K562 (cell line): ENCODE measurements at regions not wholly inside any gene's neighbourhood (a gene's known extent, or its start where the extent isn't known, plus 50 kb on each side); places are given as distances from the start of the nearest gene placed in this dataset.

Experiments
- ATAC-seq: fragments of 200-7000 bp; cut with Tn5 transposase; 3 replicates; pipeline ENCODE4 v1.9.1; 2020; ENCODE audit warnings: moderate library complexity
- BruUV-seq: library from RNA; stranded (reverse); fragments of 400-500 nt; replicated peaks from 2 replicates; lab custom pipeline; 2021; lab: Mats Ljungman, UMichigan
- CTCF ChIA-PET: fragments of 300-600 bp; formaldehyde crosslinking; extraction: SDS; loops from one replicate; lab custom pipeline; 2021; ENCODE audit warnings: low intra/inter-chr PET ratio; lab: Yijun Ruan, JAX
- POLR2A ChIA-PET: fragments of 300-600, 350-650 bp; sonication (Branson Sonifier 250); formaldehyde crosslinking; extraction: SDS; loops from one replicate; lab custom pipeline; 2021; ENCODE audit warnings: antibody characterized with exemption, inconsistent platforms; lab: Yijun Ruan, JAX
- DNase-seq, 4 experiments: peaks; one replicate each; pipeline versions ENCODE4 v3.0.0 to v3.0.0-alpha.2; 2011 to 2018; ENCODE audit warnings: low spot score in 3 of 4, mixed read lengths in 3 of 4; ENCODE audit errors: extremely low read depth in 1 of 4
- FAIRE-seq: peaks from 2 replicates; lab custom pipeline; 2011; peaks lifted over from hg19 to GRCh38; lab: Jason Lieb, UNC
- H2AFZ ChIP-seq: 2 replicates; pipeline ENCODE4 v1.6.0; 2011; ENCODE audit warnings: low read depth, low read length, control low read depth, inconsistent platforms
- H3K27ac ChIP-seq: fragments of 200-600 bp; 3 replicates; pipeline ENCODE4 v1.8.0; 2011; ENCODE audit warnings: low read depth, mild to moderate bottlenecking, control low read depth, inconsistent platforms, low read length, moderate library complexity, mixed read lengths; ENCODE audit errors: extremely low read depth
- H3K27me3 ChIP-seq, 2 experiments: fragments of 300-600 bp in 1 of 2; 2 replicates in 1 of 2; 3 replicates in 1 of 2; pipeline versions ENCODE4 v1.6.0 to v1.8.0; 2011; ENCODE audit warnings: inconsistent platforms in 2 of 2, low read length in 2 of 2, mild to moderate bottlenecking in 1 of 2, mixed read lengths in 1 of 2, moderate library complexity in 1 of 2; ENCODE audit not compliant: control insufficient read depth in 2 of 2, insufficient read depth in 2 of 2
- H3K36me3 ChIP-seq: fragments of 300-600 bp; 3 replicates; pipeline ENCODE4 v1.8.0; 2011; ENCODE audit warnings: mild to moderate bottlenecking, low read length, inconsistent platforms; ENCODE audit not compliant: control insufficient read depth, insufficient read depth
- H3K4me1 ChIP-seq, 2 experiments: fragments of 200-600 bp in 1 of 2; replicated peaks in 1 of 2; 2 replicates in 1 of 2; 3 replicates in 1 of 2; pipeline versions ENCODE4 v1.5.1 to v1.8.0; 2011; ENCODE audit warnings: inconsistent platforms in 2 of 2, low read length in 2 of 2, mild to moderate bottlenecking in 1 of 2, mixed read lengths in 1 of 2, moderate library complexity in 1 of 2; ENCODE audit not compliant: control insufficient read depth in 2 of 2, insufficient read depth in 2 of 2
- H3K4me2 ChIP-seq: 2 replicates; pipeline ENCODE4 v1.6.1; 2011; ENCODE audit warnings: low read length, control low read depth, inconsistent platforms, mixed read lengths; ENCODE audit not compliant: insufficient read depth
- H3K4me3 ChIP-seq: fragments of 200-600 bp; sonication (generic), shearing (Covaris generic); 2 replicates; pipeline ENCODE4 v1.5.1; 2016; ENCODE audit warnings: control low read depth, inconsistent platforms
- H3K79me2 ChIP-seq: fragments of 200-600 bp; 3 replicates; pipeline ENCODE4 v1.8.0; 2011; ENCODE audit warnings: low read length, inconsistent platforms; ENCODE audit not compliant: control insufficient read depth, insufficient read depth
- H3K9ac ChIP-seq, 2 experiments: 2 replicates each; pipeline versions ENCODE4 v1.6.0 to v1.6.1; 2011; ENCODE audit warnings: low read depth in 2 of 2, low read length in 2 of 2, control low read depth in 1 of 2, inconsistent platforms in 1 of 2, mild to moderate bottlenecking in 1 of 2, mixed read lengths in 1 of 2; ENCODE audit not compliant: insufficient read depth in 1 of 2
- H3K9me1 ChIP-seq: one replicate; pipeline ENCODE4 v1.6.0; 2011; ENCODE audit warnings: inconsistent platforms, mild to moderate bottlenecking, low read length, moderate library complexity; ENCODE audit not compliant: control insufficient read depth, insufficient read depth
- H3K9me3 ChIP-seq: replicated peaks from 2 replicates; pipeline ENCODE4 v1.5.1; 2011; ENCODE audit warnings: low read depth, low read length, inconsistent platforms; ENCODE audit not compliant: control insufficient read depth, insufficient read depth
- H4K20me1 ChIP-seq: replicated peaks from 2 replicates; pipeline ENCODE4 v1.6.1; 2011; ENCODE audit warnings: low read length, inconsistent platforms, mixed read lengths; ENCODE audit not compliant: control insufficient read depth, insufficient read depth
- E2F5 ChIP-seq: sonication (generic); formaldehyde crosslinking; IDR thresholded peaks from 2 replicates; pipeline ENCODE4 v1.8.0; 2022; ENCODE audit warnings: mild to moderate bottlenecking, missing genetic modification reagents
- EP400 ChIP-seq: fragments of 450-650 bp; IDR thresholded peaks from 2 replicates; pipeline ENCODE4 v1.6.1; 2017; ENCODE audit warnings: antibody characterized with exemption, mild to moderate bottlenecking, moderate library complexity
- KLF10 ChIP-seq: fragments of 250-450 bp; sonication (Bioruptor Pico); IDR thresholded peaks from 2 replicates; pipeline ENCODE4 v1.6.1; 2021; ENCODE audit warnings: matching md5 sums
- MIER1 ChIP-seq: fragments of 450-650 bp; IDR thresholded peaks from 2 replicates; pipeline ENCODE4 v1.6.1; 2016; ENCODE audit warnings: antibody characterized with exemption, mild to moderate bottlenecking, low read depth
- MTA2 ChIP-seq: fragments of 450-650 bp; IDR thresholded peaks from 2 replicates; pipeline ENCODE4 v1.6.1; 2016; ENCODE audit warnings: low read depth
- NRF1 ChIP-seq, 2 experiments: fragments of 450-650 bp; IDR thresholded peaks in 1 of 2; conservative IDR thresholded peaks in 1 of 2; 2 replicates each; pipeline ENCODE4 v1.6.1; 2014; ENCODE audit warnings: mild to moderate bottlenecking in 2 of 2
- WGBS: fragments of 100-300 bp; shearing (Covaris generic); methylation state at CpG from one replicate; pipeline ENCODE4 v1.1.6; 2016; ENCODE audit warnings: low coverage, mixed read lengths; ENCODE audit not compliant: insufficient coverage; ENCODE audit errors: missing lambda C conversion rate; 5-methylcytosine and 5-hydroxymethylcytosine counted together
- in situ Hi-C: fragments of 300-500 bp; cut with MboI; formaldehyde crosslinking; loops from 4 replicates; pipeline ENCODE4 v1.15.0; 2018; ENCODE audit warnings: inconsistent platforms, mixed read lengths
- intact Hi-C: fragments of 100-400 bp; cut with micrococcal nuclease; formaldehyde crosslinking; loops from 2 replicates; pipeline ENCODE4 v1.14.2; 2022
- TF ChIP-seq, protein P1 (sequence below): fragments of 200-800 bp; sonication (Bioruptor generic); IDR thresholded peaks from 2 replicates; pipeline ENCODE4 v1.6.1; 2016; ENCODE audit warnings: missing genetic modification characterization, missing compliant biosample characterization

DNA sequence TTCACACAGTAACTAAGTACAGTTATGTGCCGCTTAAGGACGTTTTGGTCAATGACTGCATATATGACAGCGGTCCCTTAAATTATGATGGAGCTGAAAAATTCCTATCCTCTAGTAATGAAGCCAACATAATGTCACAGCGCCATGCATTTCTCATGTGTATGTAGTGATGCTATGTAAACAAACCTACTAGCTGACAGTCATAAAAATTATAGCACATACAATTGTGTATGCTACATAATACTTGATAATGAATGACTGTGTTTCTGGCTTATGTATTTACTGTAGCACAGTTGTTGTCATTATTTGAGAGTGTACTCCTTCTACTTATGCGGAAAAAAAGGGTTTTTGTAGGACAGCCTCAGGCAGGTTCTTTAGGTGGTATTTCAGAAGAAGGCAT is 99.7 kb downstream of the DACT1 start:
- Histone ChIP-seq H3K4me1 (no peaks in the 10 kb centered on the region), H3K36me3 (no peaks in the 10 kb centered on the region), H3K79me2 (no peaks in the 10 kb centered on the region), H3K27ac (no peak overlapping the region), H3K9me3 (no peaks in the 10 kb centered on the region), H3K9ac (no peak overlapping the region), H3K27me3 (no peaks in the 10 kb centered on the region), H3K4me3 (no peak overlapping the region), H3K4me2 (no peak overlapping the region), H2AFZ (no peak overlapping the region), H3K9me1 (no peaks in the 10 kb centered on the region), H4K20me1 (no peaks in the 10 kb centered on the region)
- DNase-seq (no peak), ATAC-seq (no peak), FAIRE-seq (no peak)
- CTCF ChIA-PET, result no interaction called here
- POLR2A ChIA-PET, result no interaction called here
- no TSS peak for BruUV-seq
- intact Hi-C loops, result no loop called here
- 8% methylated on average over 5 of the region's 5 CpGs for WGBS
- in situ Hi-C loops, result no loop called here
- TF ChIP-seq NRF1 (conservative IDR thresholded peaks at IDR 0.05 in 1 of 2, IDR thresholded peaks at IDR 0.05 in 1 of 2), result no peak
- no peak for TF ChIP-seq E2F5 (CRISPR knock-in tag)

DNA sequence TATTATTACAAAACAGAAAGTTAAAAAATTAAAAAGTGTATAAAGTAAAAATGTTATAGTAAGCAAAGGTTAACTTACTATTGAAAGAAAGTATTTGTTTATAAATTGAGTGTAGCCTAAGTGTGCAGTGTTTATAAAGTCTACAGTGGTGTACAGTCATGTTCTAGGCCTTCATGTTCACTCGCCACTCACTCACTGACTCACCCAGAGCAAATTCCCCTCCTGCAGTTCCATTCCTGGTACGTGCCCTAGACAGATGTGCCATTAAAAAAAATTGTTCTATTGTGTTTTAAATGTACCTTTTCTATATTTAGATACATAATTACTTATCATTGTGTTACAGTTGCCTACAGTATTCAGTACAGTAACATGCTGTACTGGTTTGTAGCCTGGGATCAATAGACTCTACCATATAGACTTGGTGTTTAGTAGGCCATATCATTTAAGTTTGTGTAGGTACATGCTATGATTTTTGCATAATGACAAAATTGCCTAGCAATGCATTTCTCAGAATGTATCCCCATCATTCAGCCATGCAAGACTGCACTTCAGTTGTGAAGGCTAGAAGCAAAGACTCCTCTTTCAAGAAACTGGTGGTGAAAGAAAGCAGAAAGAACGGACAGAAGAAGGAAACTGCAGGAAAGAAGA is 100.6 kb downstream of the DACT1 start:
- WGBS, result 6% methylated on average over 3 of the region's 3 CpGs
- Histone ChIP-seq H3K9ac (no peak overlapping the region), H3K27me3 (no peaks in the 10 kb centered on the region), H2AFZ (no peak overlapping the region), H4K20me1 (no peaks in the 10 kb centered on the region), H3K36me3 (no peaks in the 10 kb centered on the region), H3K27ac (no peak overlapping the region), H3K4me2 (no peak overlapping the region), H3K9me3 (no peaks in the 10 kb centered on the region), H3K79me2 (no peaks in the 10 kb centered on the region), H3K4me3 (no peak overlapping the region), H3K4me1 (no peaks in the 10 kb centered on the region), H3K9me1 (no peaks in the 10 kb centered on the region)
- in situ Hi-C loops (no loop called here), intact Hi-C loops (no loop called here)
- ChIA-PET POLR2A (no interaction called here), CTCF (no interaction called here)
- ATAC-seq, result no peak
- no peak for FAIRE-seq
- no peak for DNase-seq
- no TSS peak for BruUV-seq
- TF ChIP-seq MTA2 (no peak), MIER1 (no peak), KLF10 (no peak), EP400 (no peak)
- TF ChIP-seq, protein P1, sequence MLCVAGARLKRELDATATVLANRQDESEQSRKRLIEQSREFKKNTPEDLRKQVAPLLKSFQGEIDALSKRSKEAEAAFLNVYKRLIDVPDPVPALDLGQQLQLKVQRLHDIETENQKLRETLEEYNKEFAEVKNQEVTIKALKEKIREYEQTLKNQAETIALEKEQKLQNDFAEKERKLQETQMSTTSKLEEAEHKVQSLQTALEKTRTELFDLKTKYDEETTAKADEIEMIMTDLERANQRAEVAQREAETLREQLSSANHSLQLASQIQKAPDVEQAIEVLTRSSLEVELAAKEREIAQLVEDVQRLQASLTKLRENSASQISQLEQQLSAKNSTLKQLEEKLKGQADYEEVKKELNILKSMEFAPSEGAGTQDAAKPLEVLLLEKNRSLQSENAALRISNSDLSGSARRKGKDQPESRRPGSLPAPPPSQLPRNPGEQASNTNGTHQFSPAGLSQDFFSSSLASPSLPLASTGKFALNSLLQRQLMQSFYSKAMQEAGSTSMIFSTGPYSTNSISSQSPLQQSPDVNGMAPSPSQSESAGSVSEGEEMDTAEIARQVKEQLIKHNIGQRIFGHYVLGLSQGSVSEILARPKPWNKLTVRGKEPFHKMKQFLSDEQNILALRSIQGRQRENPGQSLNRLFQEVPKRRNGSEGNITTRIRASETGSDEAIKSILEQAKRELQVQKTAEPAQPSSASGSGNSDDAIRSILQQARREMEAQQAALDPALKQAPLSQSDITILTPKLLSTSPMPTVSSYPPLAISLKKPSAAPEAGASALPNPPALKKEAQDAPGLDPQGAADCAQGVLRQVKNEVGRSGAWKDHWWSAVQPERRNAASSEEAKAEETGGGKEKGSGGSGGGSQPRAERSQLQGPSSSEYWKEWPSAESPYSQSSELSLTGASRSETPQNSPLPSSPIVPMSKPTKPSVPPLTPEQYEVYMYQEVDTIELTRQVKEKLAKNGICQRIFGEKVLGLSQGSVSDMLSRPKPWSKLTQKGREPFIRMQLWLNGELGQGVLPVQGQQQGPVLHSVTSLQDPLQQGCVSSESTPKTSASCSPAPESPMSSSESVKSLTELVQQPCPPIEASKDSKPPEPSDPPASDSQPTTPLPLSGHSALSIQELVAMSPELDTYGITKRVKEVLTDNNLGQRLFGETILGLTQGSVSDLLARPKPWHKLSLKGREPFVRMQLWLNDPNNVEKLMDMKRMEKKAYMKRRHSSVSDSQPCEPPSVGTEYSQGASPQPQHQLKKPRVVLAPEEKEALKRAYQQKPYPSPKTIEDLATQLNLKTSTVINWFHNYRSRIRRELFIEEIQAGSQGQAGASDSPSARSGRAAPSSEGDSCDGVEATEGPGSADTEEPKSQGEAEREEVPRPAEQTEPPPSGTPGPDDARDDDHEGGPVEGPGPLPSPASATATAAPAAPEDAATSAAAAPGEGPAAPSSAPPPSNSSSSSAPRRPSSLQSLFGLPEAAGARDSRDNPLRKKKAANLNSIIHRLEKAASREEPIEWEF, result no peak
